H7 (cell line): ENCODE measurements at regions not wholly inside any gene's neighbourhood (a gene's known extent, or its start where the extent isn't known, plus 50 kb on each side); places are given as distances from the start of the nearest gene placed in this dataset.
A peak's percentile ranks its signal among the peaks of the same experiment; 100 is the strongest.
"Not testable (repeated sequence)": the region's sequence is repeated elsewhere in the genome, so short reads cannot be mapped to it uniquely, and the experiment has no call there.

Experiments used
- DNase-seq: peaks from one replicate; pipeline ENCODE4 v3.0.0; 2012
- H3K27me3 ChIP-seq: 2 replicates; pipeline ENCODE4 v1.6.0; 2011; ENCODE audit warnings: mild to moderate bottlenecking, low read length; ENCODE audit not compliant: control insufficient read depth, insufficient read depth
- H3K36me3 ChIP-seq: replicated peaks from 2 replicates; pipeline ENCODE4 v1.5.1; 2011; ENCODE audit warnings: low read length; ENCODE audit not compliant: control insufficient read depth, insufficient read depth
- H3K4me3 ChIP-seq: 2 replicates; pipeline ENCODE4 v1.5.1; 2011; ENCODE audit warnings: low read depth, mild to moderate bottlenecking, control low read depth, low read length, moderate library complexity; ENCODE audit not compliant: insufficient read depth

- no peak for DNase-seq
- no peak overlapping the region for H3K4me3 ChIP-seq
- H3K27me3 ChIP-seq, result no peaks in the 10 kb centered on the region
- no peaks in the 10 kb centered on the region for H3K36me3 ChIP-seq
Observed at GRCh38 chr5:86493777-86494176, 124.0 kb upstream of the COX7C start.

- H3K4me3 ChIP-seq, result no peak overlapping the region
- no peaks in the 10 kb centered on the region for H3K36me3 ChIP-seq
- DNase-seq, result peak; percentile 10
- H3K27me3 ChIP-seq, result no peaks in the 10 kb centered on the region
Observed at GRCh38 chr5:86500947-86501346, 116.8 kb upstream of the COX7C start.

- H3K27me3 ChIP-seq, result no peaks in the 10 kb centered on the region
- no peak for DNase-seq
- H3K4me3 ChIP-seq, result no peak overlapping the region
- no peaks in the 10 kb centered on the region for H3K36me3 ChIP-seq
Observed at GRCh38 chr5:86507574-86507973, 110.2 kb upstream of the COX7C start.

- not testable (repeated sequence) for H3K27me3 ChIP-seq, H3K36me3 ChIP-seq, DNase-seq, H3K4me3 ChIP-seq
Observed at GRCh38 chr5:86510330-86510915, 107.3 kb upstream of the COX7C start.

- H3K27me3 ChIP-seq, result no peaks in the 10 kb centered on the region
- no peak for DNase-seq
Observed at GRCh38 chr5:86523718-86524117, 94.0 kb upstream of the COX7C start.

GRCh38 chr5:86525622-86526021, 92.1 kb upstream of the COX7C start:
- no peak for DNase-seq
- Histone ChIP-seq H3K4me3 (no peak overlapping the region), H3K27me3 (no peaks in the 10 kb centered on the region), H3K36me3 (no peaks in the 10 kb centered on the region)

More at GRCh38 chr5:86523718-86524117, 94.0 kb upstream of the COX7C start:
- no peaks in the 10 kb centered on the region for H3K36me3 ChIP-seq
- no peak overlapping the region for H3K4me3 ChIP-seq

- H3K36me3 ChIP-seq, result no peaks in the 10 kb centered on the region
- DNase-seq, result no peak
- no peak overlapping the region for H3K4me3 ChIP-seq
- H3K27me3 ChIP-seq, result no peaks in the 10 kb centered on the region
Observed at GRCh38 chr5:86526811-86527348, 90.9 kb upstream of the COX7C start.

GRCh38 chr5:86532429-86532828, 85.3 kb upstream of the COX7C start:
- no peak for DNase-seq
- Histone ChIP-seq H3K4me3 (no peak overlapping the region), H3K36me3 (no peaks in the 10 kb centered on the region), H3K27me3 (no peaks in the 10 kb centered on the region)

- DNase-seq, result no peak
Observed at GRCh38 chr5:86536396-86536795, 81.3 kb upstream of the COX7C start.

GRCh38 chr5:86542532-86542931, 75.2 kb upstream of the COX7C start:
- Histone ChIP-seq H3K27me3 (no peaks in the 10 kb centered on the region), H3K4me3 (no peak overlapping the region), H3K36me3 (no peaks in the 10 kb centered on the region)
- no peak for DNase-seq

More at GRCh38 chr5:86536396-86536795, 81.3 kb upstream of the COX7C start:
- H3K36me3 ChIP-seq, result no peaks in the 10 kb centered on the region
- H3K4me3 ChIP-seq, result no peak overlapping the region
- H3K27me3 ChIP-seq, result no peaks in the 10 kb centered on the region

- Histone ChIP-seq H3K27me3 (no peaks in the 10 kb centered on the region), H3K36me3 (no peaks in the 10 kb centered on the region), H3K4me3 (no peak overlapping the region)
- no peak for DNase-seq
Observed at GRCh38 chr5:86546044-86546443, 71.7 kb upstream of the COX7C start.

GRCh38 chr5:86546582-86546981, 71.2 kb upstream of the COX7C start:
- Histone ChIP-seq H3K36me3 (no peaks in the 10 kb centered on the region), H3K4me3 (no peak overlapping the region), H3K27me3 (no peaks in the 10 kb centered on the region)
- DNase-seq, result no peak

- DNase-seq, result no peak
- H3K4me3 ChIP-seq, result no peak overlapping the region
- H3K36me3 ChIP-seq, result no peaks in the 10 kb centered on the region
- H3K27me3 ChIP-seq, result no peaks in the 10 kb centered on the region
Observed at GRCh38 chr5:86554638-86555037, 63.1 kb upstream of the COX7C start.

- H3K36me3 ChIP-seq, result no peaks in the 10 kb centered on the region
- H3K27me3 ChIP-seq, result no peaks in the 10 kb centered on the region
- no peak overlapping the region for H3K4me3 ChIP-seq
- no peak for DNase-seq
Observed at GRCh38 chr5:86557920-86558319, 59.8 kb upstream of the COX7C start.

GRCh38 chr5:86565197-86565789, 52.4 kb upstream of the COX7C start:
- DNase-seq, result no peak
- Histone ChIP-seq H3K27me3 (no peaks in the 10 kb centered on the region), H3K36me3 (no peaks in the 10 kb centered on the region), H3K4me3 (no peak overlapping the region)
